ENCODE measurements at regions not wholly inside any gene's neighbourhood (a gene's known extent, or its start where the extent isn't known, plus 50 kb on each side); places are given as distances from the start of the nearest gene placed in this dataset.
"Not testable (repeated sequence)": the region's sequence is repeated elsewhere in the genome, so short reads cannot be mapped to it uniquely, and the experiment has no call there.

DNA sequence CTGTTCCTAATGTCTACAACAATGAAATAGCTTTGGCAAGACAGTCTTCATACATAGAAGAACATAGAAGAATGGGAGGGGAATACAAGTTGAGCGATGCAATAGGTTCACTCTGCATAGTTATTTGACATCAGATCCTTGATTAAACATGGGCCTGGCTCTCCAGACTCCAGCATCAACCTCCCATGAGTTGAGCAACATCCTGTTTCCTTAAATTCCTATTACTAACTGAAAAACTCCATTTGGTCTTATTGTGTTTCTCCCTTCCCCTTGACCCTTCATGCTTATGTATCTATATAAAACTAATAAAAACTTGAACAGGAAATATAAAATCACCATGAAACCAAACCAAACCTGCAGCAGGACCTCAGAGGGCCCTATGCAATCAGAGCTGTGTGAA is 304.5 kb upstream of the SATB1 start:
- DNase-seq = no peak

DNA sequence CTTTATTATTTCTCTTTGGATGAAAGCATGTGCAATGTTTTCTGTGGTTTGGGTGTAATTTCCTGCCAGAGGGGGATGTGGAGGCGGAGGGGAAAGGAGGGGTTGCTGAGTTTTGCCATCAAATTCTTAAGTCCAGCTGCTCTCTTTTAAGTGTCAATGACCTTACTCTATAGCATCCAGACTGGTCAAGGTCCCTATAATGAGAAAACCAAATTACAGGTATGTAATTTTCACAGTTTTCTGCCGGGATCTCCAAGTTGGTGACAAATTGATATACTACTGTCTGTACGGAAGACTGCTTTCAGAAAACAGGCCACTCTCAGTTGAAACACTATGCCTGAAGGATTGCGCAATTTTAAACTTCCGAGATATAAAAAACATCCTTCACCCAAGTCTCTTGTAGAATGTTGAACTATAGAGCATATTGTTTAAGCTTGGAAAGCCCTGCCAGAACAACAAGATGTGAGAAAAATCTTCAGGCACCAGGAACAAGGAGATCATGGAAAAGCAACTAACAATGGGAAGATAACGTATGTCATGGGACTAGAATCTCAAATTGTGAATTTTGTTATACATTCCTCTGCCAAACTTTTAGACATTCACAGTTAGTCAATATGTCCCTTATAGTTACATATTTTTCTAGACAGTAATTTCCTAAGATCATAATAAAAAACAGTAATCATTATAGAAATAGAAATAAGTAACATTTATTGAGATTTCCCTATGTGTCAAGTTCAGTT is 300.7 kb upstream of the SATB1 start:
- DNase-seq = peak in 2 of 5 experiments; percentile 66 to 78

DNA sequence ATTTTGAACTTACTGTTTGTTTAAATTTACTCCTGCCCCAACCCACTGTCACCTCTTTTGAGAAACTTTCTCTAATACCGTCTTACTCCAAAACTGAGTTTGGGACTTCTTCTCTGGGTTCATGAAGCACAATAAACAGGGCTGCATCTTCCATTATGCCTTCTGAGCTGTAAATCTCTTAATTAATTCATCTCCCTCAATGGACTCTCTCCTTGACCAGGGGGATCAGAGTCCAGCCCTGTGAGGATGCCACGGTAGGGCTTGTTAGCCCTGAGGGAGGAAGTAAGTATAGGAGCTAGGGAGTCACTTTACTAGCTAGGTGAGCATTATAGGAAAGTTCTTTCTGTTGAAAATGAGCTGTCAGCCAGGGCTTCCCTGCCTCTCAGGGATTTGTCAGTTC is 299.3 kb upstream of the SATB1 start:
- no peak for DNase-seq

DNA sequence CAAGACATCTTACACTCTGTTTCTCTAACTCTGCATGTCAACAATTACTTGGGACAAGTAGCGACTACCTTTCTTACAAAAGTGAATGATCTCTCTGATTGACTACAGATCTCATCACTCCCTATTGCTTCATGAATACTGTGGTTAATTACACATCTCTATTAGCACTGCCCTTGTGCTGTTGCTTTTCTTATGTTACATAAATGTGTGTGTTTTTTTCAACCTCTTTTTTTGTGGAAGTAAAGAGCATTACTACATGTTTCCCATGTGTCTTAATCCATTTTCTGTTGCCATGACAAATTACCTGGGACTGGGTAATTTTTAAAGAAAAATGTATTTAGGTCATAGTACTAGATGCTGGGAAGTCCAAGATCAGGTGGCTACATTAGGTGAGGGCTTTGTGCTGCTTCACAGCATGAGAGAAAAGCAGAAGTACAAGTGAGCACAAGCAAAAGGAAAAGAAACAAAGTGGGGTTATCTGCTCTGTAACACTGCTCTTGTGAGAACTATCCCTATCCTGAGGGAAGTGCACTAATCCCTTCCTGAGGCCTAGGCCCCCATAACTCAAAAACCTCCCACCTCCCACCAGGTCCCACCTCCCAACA is 298.2 kb upstream of the SATB1 start:
- DNase-seq = no peak

- no peak for DNase-seq
These were observed 295.4 kb upstream of the SATB1 start for GRCh38 chr3:18720543-18720942.

DNA sequence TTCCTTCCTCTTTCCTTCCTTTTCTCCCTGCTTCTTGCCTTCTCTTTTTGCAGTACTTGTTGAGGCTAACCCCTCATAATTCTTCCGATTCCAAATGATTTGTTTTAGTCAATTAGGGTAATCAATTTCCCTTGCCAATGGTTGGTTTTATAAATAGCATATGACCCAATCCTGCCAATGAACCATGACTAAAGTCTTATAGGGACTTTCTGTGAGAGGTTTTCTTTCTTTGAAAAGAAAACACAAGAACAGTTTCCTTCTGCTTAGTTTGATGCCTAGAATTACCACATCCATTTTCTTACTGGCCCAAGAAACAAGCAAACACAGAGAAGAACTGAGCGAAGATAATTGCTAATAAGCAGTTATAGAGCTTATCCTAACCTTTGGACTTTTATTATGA is 292.5 kb upstream of the SATB1 start:
- peak in 1 of 5 experiments; percentile 73 for DNase-seq

GRCh38 chr3:18716821-18717220 is 291.7 kb upstream of the SATB1 start:
- DNase-seq = no peak

DNA sequence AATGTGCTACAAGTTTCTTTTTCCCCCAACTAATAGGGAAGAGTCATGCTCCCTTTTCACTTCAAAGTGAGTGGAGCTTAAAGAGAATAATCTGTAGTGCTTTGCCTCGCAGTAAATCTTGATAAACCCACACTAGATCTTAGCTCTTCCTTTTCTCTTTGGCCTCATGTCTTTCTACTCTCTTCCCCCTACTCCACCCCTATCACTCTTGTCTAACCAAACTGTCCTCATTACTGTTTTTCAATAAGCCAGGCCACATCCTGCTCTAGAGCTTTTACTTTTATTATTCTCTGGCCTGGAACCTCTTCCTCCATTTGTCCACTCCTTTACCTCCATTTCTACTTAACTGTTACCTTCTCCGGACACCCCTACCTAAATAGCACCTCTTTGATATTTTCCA is 291.0 kb upstream of the SATB1 start:
- peak in 1 of 5 experiments; percentile 82 for DNase-seq

GRCh38 chr3:18715208-18715607 is 290.1 kb upstream of the SATB1 start:
- DNase-seq = peak in 1 of 5 experiments; percentile 50

DNA sequence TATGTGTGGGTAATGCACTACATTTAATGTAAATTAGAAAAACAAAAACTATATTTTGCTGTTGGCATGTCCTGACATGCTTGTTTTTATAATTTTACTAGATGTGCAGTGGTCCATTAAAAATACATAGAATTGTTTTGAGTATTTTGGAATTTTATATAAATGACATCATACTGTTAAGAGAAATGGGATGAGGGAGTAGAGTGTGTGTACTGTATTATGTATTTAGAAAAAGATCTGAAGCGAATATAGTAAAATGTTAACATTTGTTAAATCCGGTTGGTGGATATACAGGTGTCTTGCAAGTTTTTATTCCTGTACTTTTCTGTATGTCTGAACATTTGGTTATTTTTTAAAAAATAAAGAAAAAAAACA is 288.4 kb upstream of the SATB1 start:
- DNase-seq = no peak

GRCh38 chr3:18712713-18713576 is 287.8 kb upstream of the SATB1 start:
- DNase-seq = peak in 1 of 5 experiments; percentile 89

GRCh38 chr3:18704326-18704725 is 279.2 kb upstream of the SATB1 start:
- no peak for DNase-seq

GRCh38 chr3:18703798-18704197 is 278.7 kb upstream of the SATB1 start:
- no peak for DNase-seq

DNA sequence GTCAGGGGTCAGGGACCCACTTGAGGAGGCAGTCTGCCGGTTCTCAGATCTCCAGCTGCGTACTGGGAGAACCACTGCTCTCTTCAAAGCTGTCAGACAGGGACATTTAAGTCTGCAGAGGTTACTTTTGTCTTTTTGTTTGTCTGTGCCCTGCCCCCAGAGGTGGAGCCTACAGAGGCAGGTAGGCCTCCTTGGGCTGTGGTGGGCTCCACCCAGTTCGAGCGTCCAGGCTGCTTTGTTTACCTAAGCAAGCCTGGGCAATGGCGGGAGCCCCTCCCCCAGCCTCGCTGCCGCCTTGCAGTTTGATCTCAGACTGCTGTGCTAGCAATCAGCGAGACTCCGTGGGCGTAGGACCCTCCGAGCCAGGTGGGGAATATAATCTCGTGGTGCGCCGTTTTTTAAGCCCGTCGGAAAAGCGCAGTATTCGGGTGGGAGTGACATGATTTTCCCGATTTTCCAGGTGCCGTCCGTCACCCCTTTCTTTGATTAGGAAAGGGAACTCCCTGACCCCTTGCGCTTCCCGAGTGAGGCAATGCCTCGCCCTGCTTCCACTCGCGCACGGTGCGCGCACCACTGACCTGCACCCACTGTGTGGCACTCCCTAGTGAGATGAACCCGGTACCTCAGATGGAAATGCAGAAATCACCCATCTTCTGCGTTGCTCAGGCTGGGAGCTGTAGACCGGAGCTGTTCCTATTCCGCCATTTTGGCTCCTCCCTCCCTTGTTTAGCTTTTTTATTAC is 268.6 kb upstream of the SATB1 start:
- not testable (repeated sequence) for DNase-seq

GRCh38 chr3:18687286-18687685 is 262.1 kb upstream of the SATB1 start:
- no peak for DNase-seq

DNA sequence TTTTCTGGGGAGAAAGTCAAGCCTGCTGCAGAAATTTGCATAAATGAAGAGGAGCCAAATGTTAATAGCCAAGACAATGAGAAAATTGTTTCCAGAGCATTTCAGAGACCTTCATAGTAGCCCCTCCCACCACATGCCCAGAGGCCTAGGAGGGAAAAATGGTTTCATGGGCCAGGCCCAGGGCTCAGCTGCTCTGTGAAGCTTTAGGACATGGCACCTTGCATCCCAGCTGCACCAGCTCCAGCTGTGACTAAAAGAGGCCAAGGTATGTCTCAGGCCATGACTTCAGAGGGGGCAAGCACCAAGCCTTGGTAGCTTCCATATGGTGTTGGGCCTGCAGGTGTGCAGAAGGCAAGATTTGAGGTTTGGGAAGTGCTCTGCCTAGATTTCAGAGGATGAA is 258.8 kb upstream of the SATB1 start:
- DNase-seq = no peak

DNA sequence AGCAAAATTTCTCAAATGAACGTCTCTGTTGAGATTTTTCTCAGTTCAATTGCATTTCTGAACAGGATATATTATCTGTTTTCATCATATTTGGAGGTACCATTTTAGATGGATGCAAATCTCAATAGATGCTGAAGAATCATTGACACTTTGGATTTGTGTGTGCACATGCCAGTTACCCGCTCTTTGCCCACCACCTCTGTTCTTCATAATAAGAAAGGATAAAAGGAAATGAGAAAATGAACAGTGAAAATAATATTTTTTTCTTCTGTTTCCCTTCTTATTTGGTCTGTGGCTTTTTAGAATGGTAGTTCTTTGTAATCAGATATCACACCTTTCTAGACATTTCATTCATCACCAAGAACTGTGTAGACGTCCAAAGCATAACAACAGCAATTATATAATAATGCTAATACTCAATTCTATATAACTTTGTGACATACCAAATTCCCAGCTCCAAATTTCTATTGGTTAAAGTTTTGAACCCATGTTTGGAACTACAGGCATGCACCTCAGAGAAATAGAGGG is 256.7 kb upstream of the SATB1 start:
- DNase-seq = peak in 1 of 5 experiments; percentile 74

- no peak for DNase-seq
These were observed 255.6 kb upstream of the SATB1 start for GRCh38 chr3:18680758-18681157.

DNA sequence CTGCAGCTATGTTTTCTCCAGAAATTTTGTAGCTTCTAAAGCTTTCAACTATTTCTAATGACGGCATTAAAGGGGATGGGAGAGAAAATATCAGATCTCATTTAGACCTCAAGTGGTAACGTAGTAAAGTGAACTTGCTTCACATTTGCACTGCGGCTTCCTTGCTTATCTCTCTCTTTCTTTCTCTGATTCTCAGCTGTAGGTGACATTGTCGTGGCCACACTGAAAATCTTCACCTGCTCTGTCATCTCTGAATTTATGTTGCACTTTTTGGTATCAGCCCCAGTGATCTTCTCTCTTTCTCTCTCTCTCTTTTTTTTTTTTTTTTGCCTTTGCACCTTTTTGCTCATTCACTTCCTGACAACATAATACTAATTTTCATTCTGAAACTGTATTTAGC is 254.1 kb upstream of the SATB1 start:
- peak in 3 of 5 experiments; percentile 8 to 99 (median 65) for DNase-seq

DNA sequence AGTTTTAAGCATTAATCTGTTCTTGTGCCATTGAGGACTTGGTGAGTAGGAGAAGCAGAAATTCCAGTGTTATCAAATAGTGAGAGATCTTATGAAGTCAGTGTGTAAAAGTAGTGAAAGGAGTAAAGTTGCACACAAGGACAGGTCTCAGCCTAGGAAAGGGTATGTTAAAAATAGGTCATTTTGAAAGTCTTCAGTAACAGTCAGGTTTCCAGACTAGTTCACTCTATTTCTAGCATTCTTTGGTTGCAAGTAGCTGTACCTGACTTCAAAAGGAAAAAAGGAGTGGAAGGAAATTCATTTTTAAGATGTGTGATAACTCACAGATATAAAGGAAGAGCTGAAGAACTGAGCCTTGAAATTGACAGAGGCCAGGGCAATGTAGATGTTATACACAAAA is 250.1 kb upstream of the SATB1 start:
- no peak for DNase-seq

DNA sequence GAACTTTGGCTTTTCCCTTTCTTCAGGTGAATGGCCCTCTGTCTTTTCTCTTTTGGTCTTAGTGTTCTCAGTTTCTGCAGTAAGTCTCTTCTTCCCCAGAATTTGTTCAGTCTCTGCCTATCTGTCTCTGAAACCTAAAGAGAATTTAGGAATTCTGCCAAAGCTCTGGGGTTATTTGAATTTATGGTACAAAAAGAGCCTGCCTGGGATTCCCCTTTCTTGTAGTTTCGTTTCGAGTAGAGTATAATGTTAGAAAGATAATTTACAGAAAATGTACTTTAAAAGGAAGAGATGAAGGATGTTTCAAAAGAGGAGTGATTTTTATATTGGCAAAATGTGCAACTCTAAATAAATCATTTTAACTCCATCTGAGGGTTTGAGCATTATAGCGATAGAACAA is 247.4 kb upstream of the SATB1 start:
- no peak for DNase-seq

DNA sequence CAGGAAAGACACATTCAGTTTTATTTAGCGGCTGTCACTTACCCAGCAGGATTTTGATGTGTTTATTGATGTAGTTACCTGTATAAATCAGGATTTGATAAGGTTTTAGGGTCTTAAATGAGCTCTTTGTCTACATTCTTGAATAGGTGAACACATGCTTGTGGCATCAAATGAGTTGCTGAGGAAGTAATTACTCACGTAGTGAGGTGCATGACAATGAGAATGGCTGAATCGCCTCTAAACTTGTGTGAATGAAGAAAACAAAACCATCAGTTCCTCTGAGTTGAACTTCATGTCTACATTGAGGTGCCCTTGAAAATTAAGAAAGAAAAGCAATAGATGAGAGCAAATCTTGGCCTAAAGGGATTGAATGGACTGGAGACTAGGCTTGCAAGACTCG is 245.6 kb upstream of the SATB1 start:
- peak in 1 of 5 experiments; percentile 78 for DNase-seq

DNA sequence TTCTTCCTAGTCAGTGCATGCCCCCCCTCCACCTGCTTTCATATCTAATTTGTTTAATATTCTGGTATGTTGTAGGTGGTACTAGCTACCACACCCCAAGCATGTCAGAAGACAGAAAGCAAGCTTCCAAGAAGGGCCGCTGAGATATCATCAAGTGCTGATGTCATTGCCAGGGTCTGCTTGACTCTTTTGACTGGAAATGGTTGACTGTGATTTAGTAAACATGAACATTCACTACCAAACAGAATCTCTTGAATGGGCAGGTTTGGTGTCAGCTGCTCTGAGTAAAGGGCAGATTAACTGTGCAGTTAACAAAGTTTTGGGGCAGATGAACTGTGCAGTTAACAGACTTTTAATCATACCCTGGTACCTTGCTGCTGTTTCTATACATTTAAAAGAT is 244.2 kb upstream of the SATB1 start:
- DNase-seq = peak in 1 of 5 experiments; percentile 97
